NT2/D1 (cell line): ENCODE measurements at regions not wholly inside any gene's neighbourhood (a gene's known extent, or its start where the extent isn't known, plus 50 kb on each side); places are given as distances from the start of the nearest gene placed in this dataset.

ENCODE experiments used
- SUZ12 ChIP-seq: IDR thresholded peaks from 2 replicates; pipeline ENCODE4 v1.6.1; 2011; ENCODE audit not compliant: insufficient read length, insufficient read depth; ENCODE audit errors: extremely low read depth
- YY1 ChIP-seq: IDR thresholded peaks from 2 replicates; pipeline ENCODE4 v1.6.1; 2011; ENCODE audit not compliant: insufficient read length, insufficient read depth
- ZNF274 ChIP-seq: IDR thresholded peaks from 2 replicates; pipeline ENCODE4 v1.6.1; 2011; ENCODE audit warnings: mild to moderate bottlenecking, low read depth, low read length

DNA sequence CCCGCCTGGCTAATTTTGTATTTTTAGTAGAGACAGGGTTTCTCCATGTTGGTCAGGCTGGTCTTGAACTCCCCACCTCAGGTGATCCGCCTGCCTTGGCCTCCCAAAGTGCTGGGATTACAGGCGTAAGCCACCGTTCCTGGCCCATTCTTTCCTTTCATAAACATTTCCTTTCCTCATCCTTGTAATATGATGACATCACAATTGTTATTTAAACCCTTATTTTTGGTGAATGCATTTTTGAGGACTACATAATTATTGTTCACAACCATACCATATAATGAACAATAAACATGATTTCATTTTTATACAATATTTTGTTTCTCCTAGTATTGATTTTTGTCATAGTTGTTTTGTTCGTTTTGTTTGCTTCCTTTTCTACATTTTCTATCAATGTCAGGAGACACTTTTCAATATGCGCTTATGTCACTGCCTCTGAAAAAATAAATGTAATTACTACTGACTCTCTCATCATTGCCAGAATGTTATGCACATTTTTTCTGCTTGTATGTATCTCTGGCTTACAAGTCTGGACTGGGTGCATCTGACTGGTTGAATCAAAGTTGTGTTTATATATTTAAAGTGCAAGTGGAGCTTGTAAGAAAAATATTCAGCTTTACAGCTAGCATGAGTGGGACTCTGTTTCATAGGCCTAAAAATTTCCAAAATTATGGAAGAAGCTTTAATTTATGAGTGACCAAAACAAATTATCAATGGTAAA lies 2286.3 kb upstream of the RAG2 start:
- TF ChIP-seq YY1 (no peak), ZNF274 (no peak), SUZ12 (no peak)
